IPS-15b (cell line): ENCODE measurements at regions not wholly inside any gene's neighbourhood (a gene's known extent, or its start where the extent isn't known, plus 50 kb on each side); places are given as distances from the start of the nearest gene placed in this dataset.
"Not testable (repeated sequence)": the region's sequence is repeated elsewhere in the genome, so short reads cannot be mapped to it uniquely, and the experiment has no call there.

Experiments used
- H3K27me3 ChIP-seq: one replicate; pipeline ENCODE4 v1.6.1; 2013; ENCODE audit warnings: low read length; ENCODE audit not compliant: control insufficient read depth, insufficient read depth
- H3K36me3 ChIP-seq: one replicate; pipeline ENCODE4 v1.6.1; 2013; ENCODE audit warnings: low read length; ENCODE audit not compliant: control insufficient read depth, insufficient read depth
- H3K4me1 ChIP-seq: one replicate; pipeline ENCODE4 v1.6.1; 2013; ENCODE audit warnings: mild to moderate bottlenecking, low read length; ENCODE audit not compliant: control insufficient read depth, insufficient read depth
- H3K4me3 ChIP-seq: one replicate; pipeline ENCODE4 v1.5.1; 2013; ENCODE audit warnings: low read depth, low read length
- H3K9ac ChIP-seq: one replicate; pipeline ENCODE4 v1.6.1; 2013; ENCODE audit warnings: low read depth, mild to moderate bottlenecking, low read length
- H3K9me3 ChIP-seq: one replicate; pipeline ENCODE4 v1.6.1; 2013; ENCODE audit warnings: mild to moderate bottlenecking, low read length; ENCODE audit not compliant: control insufficient read depth, insufficient read depth

- Histone ChIP-seq H3K27me3 (no peaks in the 10 kb centered on the region), H3K4me1 (no peaks in the 10 kb centered on the region), H3K9ac (no peak overlapping the region), H3K4me3 (no peak overlapping the region), H3K9me3 (no peaks in the 10 kb centered on the region), H3K36me3 (no peaks in the 10 kb centered on the region)
These were observed 71.0 kb upstream of the SRD5A2 start for GRCh38 chr2:31651736-31652135.

DNA sequence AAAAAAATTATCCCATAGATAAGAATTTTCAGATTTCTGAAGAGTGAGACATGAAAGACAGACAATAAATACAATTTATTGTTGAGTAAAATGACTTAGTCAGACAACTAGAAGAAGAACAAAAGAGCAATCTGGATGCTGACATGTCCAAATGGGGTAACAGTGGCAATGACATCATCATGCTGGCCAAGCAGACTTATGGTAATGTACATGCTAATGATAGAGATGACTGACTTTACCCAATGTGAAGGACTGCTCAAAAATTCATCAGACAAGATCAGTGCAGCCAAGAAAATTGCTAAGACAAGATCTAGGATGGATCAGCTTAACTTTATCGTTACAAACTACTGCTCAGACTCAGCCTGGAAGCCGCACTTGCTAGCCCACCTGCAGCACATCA is 70.5 kb upstream of the SRD5A2 start:
- no peak overlapping the region for H3K4me3 ChIP-seq
- no peaks in the 10 kb centered on the region for H3K4me1 ChIP-seq
- no peaks in the 10 kb centered on the region for H3K27me3 ChIP-seq
- no peak overlapping the region for H3K9ac ChIP-seq
- H3K36me3 ChIP-seq, result no peaks in the 10 kb centered on the region
- no peaks in the 10 kb centered on the region for H3K9me3 ChIP-seq

GRCh38 chr2:31644551-31644950 is 63.8 kb upstream of the SRD5A2 start:
- H3K9ac ChIP-seq, result no peak overlapping the region
- H3K4me3 ChIP-seq, result no peak overlapping the region
- no peaks in the 10 kb centered on the region for H3K36me3 ChIP-seq
- H3K9me3 ChIP-seq, result no peaks in the 10 kb centered on the region
- no peaks in the 10 kb centered on the region for H3K27me3 ChIP-seq
- no peaks in the 10 kb centered on the region for H3K4me1 ChIP-seq

DNA sequence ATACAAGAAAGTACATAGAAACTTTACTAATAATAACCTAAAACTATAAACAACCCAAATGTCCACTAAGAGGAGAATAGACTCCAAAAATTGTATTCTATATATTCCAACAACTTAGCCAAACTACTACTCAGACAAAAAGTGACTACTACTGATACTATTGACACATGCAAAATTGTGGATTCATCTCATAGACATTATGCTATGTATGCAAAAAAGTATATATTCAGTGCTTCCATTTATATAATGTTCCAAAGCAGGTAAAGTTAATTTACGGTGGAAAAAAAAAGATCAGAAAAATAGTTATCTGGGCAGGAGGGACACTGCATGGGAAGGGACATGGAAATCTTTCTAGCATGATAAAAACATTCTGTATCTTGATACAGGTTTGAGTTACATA is 62.0 kb upstream of the SRD5A2 start:
- H3K9ac ChIP-seq, result no peak overlapping the region
- no peaks in the 10 kb centered on the region for H3K27me3 ChIP-seq
- H3K9me3 ChIP-seq, result no peaks in the 10 kb centered on the region
- no peaks in the 10 kb centered on the region for H3K4me1 ChIP-seq
- no peak overlapping the region for H3K4me3 ChIP-seq
- H3K36me3 ChIP-seq, result no peaks in the 10 kb centered on the region

DNA sequence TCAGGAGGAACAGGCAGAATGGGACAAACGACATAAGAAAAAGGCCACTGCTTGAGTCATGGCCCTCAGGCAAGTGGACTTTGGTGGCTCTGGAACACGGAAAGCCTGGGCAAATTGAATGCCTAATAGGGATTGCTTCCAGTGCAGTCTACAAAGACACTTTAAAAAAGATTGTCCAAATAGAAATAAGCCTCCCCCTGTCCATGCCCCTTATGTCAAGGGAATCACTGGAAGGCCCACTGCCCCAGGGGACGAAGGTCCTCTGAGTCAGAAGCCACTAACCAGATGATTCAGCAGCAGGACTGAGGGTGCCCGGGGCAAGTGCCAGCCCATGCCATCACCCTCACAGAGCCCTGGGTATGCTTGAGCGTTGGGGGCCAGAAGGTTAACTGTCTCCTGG is 51.5 kb upstream of the SRD5A2 start:
- H3K4me1 ChIP-seq, H3K9me3 ChIP-seq, H3K4me3 ChIP-seq, H3K9ac ChIP-seq, H3K36me3 ChIP-seq, H3K27me3 ChIP-seq: not testable (repeated sequence)
